Activated T-cell treated with anti-CD3 and anti-CD28 coated beads for 24 hours (primary cell): ENCODE measurements at regions not wholly inside any gene's neighbourhood (a gene's known extent, or its start where the extent isn't known, plus 50 kb on each side); places are given as distances from the start of the nearest gene placed in this dataset.

Experiments
- DNase-seq: peaks from one replicate; pipeline ENCODE4 v3.0.0-alpha.2; 2020; ENCODE audit warnings: low read depth

DNA sequence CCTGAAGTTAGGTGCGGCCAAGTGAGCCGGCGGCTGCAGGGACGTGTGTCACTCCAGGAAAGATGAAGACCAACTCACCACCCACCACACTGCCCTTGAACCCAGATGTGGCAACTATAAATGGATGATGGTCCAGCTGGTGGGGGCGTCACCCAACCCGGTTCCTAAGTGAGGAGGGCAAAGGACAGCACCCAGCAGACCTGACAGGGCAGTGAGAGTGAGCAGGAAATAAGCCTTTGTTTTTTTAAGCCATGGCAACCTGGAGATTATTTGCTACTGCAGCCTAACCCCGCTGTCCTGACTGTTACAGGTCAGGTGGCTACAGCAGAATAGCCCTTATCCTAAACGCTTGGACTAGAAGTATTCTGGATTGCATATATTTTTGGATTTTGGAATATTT is 228.9 kb downstream of the CTTN start:
- DNase-seq = no peak

DNA sequence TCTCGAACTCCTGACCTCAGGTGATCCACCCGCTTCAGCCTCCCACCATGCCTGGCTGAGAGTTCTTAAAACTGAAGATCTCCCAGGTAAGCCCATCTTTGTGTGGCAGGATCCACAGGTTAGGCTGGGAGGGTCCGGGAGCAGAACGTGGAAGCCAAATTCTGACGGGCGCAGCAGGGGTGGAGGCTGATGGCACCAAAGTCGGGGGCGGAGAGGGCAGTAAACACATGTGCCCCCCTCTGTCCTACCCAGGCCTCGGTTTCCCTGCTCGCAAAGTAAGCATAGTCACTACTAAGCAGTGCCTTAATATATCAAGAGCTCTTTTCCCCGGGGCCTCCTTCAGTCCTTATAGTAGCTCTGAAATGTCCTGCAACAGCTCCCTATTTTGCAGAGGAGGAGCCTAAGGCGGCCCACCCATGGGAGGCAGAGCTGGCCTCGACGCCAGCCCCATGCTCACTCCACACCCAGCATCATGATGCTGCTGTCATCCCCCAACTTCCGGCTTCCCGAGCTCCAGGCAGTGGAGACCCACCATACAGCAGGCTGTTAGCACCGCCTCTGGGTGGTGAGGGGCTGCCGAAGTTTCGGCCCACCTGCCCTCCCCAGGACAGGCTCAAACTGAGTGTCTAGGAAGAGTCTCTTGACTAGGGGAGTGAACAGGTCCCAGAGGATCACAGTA is 230.0 kb downstream of the CTTN start:
- DNase-seq = no peak

DNA sequence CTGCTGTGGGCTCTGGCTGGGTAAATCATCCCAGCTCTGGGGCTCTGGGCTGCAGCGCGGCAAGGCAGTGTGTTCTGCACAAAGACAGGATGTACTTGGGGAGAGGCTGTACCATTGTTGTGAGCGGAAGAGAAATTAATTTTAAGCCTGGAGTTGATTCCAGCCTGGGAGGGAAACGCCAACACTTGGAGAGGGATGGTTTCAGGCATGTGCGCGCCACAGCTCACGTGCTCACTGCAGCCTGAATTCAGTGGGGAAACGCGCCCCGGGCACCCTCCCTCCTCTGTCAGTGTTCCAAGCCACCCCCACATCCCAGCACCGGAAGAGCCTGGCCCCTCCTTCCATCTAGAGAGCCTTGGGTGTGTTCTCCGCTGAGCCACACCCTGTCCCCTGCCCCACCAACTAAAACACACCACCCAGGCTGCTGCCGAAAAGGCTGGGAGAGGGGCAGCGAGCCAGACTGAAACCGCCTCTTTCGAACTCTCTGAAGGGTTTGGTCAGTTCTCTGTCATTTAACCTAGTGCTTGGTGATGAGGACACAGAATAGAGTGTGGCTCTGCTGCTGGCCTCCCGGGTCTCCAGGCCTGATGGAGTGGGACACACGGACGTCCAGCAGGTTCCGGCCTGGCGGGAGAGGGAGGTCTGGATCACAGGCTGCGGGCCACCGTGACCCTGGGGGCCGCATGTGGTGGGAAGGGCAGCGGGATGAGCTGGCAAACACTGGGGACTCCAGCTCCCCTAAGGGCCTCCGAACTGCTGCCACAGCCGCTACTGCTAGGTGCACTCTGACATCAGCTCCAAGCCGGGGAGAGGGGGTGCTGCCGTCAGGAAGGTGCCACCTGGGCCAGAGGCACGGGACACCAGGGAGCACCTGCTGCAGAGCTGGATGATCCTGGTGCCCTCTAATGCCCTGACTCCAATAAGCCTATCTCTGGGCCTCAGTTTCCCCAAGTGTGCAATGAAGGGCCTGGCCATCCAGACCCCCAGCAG is 230.8 kb downstream of the CTTN start:
- no peak for DNase-seq

DNA sequence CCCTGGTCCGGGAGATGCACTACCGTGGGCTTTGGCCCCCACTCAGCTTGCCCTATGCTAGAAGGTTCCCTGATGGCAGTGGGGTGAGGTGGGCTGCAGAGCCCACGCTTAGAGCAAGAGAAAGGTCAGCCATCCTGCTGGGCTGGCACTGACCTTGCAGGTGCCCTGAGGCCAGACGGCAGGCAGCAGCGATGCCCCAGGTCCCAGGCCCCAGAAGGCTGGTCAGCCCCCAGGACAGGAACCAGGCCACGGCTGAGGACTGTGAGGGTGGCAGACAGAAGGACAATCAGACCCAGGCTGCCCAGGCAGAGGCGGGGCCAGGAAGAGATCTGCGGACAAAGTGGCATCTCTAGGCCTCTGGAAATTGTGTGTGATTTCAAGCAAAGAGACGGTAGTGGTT is 231.7 kb downstream of the CTTN start:
- no peak for DNase-seq

DNA sequence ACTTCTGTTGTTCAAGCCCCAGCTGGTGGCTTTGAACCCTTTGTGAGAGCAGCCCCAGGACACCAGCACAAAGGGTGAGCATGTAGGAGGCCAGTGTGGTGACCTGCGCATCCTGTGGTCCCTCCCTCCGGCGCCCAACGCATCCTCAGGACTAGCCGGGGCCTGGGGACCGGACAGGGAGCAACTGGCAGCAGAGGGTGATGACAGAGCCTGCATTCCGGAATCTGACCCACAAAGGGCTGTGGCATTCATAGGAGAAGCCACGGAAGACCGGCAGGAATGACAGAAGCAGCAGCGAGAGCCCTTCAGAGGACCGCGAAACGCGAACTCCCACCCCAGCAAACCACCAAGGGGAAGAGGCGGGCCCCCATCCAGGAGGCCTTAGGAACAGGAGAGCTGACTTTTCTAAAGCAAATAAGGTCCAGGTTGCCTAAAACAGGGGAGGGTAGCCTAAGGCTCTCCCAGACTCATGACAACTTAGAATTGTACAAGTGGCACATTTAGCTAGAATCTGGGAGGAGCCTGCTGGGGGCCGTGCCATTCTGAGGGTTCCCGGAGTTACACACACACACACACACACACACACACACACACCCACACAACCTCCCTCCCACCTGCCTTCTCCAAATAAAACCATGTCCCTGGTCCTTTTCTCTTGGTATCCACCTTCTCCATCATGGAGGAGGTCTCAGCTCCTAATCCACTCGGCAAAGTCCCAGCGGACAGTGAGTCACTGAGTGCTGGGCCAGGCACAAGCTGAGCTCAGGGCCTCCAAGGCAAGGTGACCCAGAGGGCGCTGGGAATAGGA is 232.7 kb downstream of the CTTN start:
- no peak for DNase-seq

DNA sequence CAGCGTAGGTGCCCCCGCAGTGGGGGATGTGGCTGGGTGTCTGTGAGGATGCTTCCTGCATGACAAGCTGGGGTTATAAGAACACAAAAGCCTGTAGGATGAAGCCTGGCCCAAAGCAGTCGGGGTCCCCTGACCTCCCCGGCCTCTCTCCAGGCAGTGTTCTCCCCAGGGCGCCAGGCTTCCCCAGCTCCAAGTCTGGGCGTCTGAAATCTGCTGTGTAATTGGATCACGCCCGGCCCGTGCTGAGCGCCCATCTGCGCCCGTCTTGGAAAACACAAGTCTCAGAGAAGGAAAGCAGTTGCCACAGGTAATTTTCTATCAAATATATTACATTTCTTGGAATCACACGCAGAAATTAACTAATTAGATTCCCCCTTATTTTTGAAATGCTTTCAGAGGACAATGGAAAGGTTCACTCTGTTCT is 233.3 kb downstream of the CTTN start:
- no peak for DNase-seq

DNA sequence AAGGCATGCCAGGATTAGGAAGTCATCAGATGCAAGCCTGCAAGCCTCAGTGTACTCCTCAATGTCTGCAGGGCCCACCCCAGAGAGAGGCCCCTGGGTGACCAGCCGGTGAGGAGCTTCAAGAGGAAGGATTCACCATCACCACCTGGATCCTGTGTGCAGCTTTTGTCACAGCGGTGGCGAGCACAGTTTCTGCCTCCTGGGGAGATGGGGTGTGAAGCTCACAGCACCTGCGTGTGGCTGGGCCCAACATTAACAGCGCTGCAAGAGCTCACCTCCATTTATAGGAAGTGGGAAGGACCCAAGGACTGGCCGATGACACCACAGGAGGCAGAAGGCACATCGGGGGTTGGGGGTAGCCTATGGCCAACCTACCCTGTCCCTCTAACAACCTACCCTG is 235.3 kb downstream of the CTTN start:
- no peak for DNase-seq

DNA sequence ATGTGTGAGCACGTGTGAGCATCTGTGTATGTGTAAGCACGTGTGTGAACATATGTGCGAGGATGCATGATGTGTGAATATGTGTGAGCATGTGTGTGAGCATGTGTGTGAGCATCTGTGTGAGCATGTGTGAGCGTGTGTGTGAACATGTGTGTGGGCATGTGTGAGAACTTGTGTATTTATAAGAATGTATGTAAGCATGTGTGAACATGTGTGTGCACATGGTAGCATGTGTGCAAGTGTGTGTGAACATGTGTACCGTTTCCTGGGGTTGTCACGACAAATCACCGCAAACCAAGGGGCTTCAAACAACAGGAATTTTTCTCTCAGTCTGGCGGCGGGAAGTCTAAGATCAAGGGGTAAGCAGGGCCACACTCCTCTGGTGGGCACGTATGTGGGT is 238.3 kb downstream of the CTTN start:
- no peak for DNase-seq

DNA sequence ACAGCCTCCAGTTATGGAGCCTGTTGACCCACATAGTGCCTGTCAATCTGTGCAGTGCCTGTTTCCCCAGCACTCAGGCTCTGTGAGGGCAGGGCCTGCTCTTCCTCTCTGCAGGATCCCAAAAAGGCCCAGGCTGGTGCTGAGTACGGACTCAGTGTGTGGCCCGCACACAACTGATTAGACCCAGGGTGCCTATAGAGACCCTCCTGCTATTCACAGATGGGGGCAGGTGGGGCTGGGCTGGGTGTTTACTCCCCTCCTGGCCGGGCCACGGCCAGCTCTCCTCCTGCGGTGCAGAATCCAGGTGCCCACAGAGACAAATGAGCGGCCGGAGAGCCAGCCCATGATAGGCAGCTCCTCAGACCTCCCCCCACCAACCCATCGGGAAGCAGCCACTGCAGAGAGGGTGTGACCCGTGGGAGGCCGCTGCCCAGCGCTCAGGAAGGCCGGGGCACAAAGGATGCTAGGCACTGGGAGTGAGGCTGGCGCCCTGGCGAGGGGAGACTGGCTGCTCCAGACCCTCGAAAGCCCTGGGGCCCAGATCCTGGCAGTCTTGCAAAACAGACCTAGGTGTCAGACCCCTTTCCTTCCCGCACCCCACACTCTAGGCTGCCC is 239.0 kb downstream of the CTTN start:
- no peak for DNase-seq

DNA sequence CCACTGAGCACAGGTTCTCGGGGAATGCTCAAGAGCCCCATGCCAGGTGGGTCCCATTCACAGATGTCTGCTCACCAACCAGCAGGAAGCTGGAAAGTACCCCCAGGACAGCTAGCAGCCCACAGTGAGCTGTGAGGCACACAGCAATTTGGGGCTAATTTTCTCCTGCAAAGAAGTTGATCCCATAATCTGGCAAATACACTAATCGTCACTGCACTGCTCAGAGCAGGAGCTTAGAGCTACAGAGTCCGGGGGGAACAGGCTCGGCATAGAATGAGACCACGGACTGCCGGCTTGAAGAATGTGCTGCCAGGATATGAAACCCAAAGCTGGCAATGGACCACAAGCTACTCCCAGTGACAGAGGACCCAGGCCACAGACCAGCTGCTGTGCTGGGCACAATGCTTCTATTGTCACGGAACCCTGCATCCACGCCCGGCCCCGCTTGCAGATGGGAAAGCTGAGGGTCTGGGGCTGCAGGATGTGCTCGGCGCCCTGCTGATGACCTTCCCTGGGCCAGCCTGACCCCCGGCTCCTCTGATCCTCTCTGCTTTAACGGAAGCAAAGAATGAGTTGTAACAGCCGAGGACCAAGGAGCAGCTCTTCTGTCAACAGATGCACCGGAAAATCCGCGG is 239.7 kb downstream of the CTTN start:
- no peak for DNase-seq

DNA sequence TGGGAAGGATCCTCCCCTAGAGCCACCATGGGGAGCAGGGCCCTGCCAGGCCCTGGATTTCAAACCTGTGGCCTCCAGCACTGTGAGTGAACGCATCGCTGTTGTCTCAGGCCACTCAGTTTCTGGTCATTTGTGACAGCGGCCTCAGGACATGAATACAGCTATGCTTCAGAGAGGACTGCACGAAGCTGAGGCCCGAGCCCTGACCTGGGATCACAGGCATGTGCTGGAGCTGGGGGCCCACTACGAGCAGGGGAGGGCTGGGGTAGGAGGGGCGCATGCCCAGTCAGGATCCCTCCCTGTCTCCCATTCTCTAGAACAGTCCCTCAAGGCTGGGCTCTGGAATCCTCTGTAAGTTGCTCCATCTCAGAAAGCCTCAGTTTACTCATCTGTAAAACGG is 242.1 kb downstream of the CTTN start:
- no peak for DNase-seq

DNA sequence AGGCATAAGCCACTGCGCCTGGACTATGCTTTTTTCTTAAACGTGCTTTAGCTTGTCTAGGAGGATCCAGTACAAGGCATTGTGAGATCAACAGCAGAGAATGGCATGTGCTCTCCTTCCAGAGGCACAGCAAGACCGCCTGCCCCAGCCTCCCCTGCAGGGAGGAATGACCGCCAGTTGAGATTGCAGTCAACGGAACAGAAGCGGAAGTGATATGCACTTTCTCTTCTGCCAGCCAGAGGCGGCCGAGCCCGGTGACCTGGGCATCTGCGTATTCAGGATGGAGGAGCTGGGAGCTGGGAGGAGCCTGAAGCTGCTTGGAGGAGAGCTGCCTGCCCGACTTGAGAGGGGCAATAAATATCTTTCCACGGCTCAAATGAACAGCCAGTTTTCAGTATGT is 243.0 kb downstream of the CTTN start:
- no peak for DNase-seq

DNA sequence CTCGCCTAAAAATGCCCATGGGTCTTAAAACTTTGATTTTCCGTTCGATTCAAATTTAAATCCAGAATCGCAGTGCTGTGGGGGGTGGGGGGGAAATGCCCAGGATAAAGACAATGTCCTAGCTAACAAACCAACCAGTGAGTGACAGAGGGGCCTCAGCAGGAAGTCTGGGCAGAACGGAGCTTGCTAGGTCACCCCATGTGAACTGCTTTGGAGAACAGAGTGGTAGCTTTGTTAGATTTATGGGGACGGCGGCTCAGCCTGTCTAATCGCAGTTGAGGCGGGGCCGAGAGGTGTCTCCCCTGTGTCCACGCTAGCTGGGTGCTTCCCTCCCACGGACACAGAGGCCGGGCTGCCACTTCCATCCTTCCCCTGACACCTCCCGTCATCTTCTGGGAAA is 243.9 kb downstream of the CTTN start:
- DNase-seq = no peak

DNA sequence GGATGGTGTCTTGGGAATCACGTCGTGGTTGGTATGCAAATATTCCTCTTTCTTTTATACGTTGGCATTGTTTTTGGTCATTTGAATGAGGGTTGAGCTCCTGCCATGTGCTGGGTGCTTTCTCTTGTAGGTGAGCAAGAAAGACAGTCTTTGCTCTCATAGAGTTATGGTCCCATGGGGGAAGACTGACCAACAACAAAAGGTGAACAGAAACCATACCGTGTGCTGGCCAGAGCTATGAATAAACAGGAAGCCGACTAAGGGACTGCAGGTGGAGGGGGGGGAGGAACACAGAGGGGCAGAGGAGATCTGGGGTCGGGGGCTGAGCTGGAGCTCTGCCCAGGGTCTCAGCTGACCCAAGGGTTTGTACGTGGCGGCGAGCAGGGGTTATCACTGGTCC is 245.3 kb downstream of the CTTN start:
- DNase-seq = no peak

DNA sequence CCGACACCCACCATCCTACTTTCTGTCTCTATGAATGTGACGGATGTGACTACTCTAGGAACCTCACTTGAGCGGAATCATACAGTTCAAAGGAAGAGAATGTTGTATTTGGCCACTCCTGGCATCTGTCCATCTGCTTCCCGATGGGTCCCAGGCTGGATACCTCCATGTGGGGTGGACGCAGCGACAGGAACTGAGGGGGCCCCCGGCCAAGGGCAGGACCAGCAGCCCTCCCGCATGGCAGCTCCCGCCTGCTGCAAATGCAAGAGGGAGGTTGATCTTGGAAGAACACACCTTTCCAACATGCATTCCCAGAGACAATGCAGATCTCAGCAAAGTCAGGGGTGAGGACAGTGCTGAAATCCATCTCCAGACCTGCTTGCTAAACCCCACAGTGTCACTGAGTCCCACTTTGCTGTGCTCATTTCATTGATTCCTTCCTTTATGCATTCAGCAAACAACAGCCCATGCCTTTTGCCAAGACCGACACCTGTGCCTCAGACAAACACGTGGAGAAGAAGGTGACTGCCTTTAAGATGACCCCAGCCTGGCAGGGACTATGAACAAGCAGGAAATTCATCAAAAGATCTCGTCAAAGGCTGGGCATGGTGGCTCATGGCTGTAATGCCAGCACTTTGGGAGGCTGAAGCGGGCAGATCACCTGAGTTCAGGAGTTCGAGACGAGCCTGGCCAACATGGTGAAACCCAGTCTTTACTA is 246.2 kb downstream of the CTTN start:
- DNase-seq = no peak

DNA sequence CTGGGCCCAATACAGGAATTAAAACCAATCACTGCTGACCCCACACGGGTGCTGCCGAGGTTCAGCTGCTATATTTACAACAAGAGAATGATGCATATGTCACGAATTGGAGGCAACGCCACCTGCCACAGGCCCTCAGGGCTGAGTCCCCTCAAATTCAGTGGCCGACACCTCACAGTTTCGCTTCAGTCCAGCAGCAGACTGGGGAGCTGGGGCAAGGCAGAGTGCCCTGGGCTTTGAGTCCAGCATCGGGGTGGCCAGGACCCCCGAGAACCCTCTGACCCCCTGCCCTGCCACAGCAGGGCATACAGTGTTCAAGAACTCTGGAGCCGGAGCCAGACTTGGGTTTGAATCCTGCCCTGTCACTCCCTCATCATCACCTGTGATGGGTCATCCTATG is 247.2 kb downstream of the CTTN start:
- DNase-seq = no peak

DNA sequence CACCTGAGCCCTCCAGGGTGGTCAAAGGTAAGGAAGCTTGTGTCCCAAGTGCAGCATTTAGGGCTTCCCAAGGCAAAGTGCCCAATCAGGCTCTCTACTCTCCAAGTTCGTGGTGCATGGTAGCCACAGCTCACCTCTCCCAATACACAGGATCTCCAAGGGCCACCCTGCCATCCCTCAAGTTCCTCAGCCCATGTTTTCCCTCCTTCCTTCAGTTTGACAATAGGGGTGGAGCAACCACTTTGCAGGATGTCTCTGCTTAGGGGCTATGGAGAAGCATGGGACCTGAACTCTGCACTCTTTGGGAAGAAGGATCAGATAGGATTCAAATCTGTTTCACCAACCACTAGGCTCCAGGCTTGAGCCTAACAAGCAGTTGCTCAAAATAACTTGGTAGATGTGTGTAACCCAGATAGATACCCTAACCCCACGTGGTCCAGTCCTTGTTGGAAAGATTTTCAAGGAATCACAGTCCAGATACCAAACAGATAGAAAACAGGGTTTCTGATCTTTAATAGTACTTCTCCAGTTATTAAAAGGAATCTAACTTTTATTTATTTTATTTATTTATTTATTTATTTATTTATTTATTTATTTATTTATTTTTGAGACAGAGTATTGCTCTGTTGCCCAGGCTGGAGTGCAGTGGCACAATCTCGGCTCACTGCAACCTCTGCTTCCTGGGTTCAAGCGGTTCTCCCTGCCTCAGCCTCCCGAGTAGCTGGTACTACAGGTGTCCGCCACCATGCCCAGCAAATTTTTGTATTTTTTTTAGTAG is 248.1 kb downstream of the CTTN start:
- no peak for DNase-seq

DNA sequence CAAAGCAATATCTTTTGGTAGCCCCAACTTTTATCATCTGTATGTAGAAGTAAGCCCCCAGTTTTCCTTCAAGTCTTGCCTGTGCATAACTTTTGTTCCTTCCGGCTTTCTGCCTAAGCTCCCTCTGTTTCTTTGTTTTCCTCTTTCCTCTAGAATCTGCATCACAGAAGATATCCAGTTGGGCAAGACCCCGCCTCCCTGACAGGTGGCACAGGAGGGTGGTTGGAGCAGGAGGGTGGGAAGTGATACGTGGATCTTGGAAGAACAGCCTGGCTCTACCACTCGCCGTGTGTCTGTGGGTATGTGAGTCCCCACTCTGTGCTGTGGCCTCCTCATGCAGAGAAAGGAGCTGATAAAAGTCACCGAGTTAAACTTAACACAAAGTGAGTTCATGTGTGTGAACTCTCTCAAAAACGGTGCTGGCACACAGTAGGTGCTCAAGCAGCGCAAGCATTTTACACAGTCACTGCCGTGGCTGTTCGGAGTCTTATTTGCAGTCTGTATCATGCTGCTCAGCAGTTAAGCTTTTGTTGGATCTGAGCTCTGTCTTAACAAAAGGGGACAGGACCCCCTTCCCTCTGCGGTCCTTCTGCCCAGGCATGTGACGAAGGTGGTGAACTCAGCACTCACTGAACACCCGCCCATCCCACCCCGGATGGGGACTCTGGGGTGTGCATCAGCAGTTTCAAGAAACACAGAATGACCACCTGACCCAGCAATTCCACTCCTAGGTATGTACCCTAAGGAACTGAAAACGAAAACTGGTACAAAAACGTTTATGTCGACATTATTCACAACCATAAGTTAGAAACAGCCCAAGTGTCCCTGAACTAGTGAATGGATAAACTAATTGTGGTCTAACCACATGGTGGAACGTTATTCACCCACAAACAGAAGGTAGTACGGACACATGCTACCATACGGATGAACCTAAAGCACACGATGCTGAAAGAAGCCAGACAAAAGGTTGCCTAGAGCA is 249.1 kb downstream of the CTTN start:
- no peak for DNase-seq
